ENCODE measurements at regions not wholly inside any gene's neighbourhood (a gene's known extent, or its start where the extent isn't known, plus 50 kb on each side); places are given as distances from the start of the nearest gene placed in this dataset.

GRCh38 chr12:72738811-72739210, 466.6 kb downstream of the TRHDE start:
- Histone ChIP-seq H4K8ac (replicated peaks; ENCODE audit: insufficient read length, low read depth, low read length) (no peak overlapping the region), H2BK120ac (ENCODE audit: low read depth, low read length, poor library complexity, severe bottlenecking) (no peak overlapping the region), H3K23me2 (ENCODE audit: insufficient read length, low read depth, low read length, poor library complexity, severe bottlenecking) (no peaks in the 10 kb centered on the region), H3K56ac (ENCODE audit: insufficient read length, low read depth, low read length) (no peak overlapping the region), H2BK15ac (ENCODE audit: low read depth, low read length) (no peak overlapping the region), H3K4me1 (ENCODE audit: insufficient read depth, low read length) (no peaks in the 10 kb centered on the region), H3K4ac (ENCODE audit: low read depth, low read length) (no peak overlapping the region), H3K14ac (ENCODE audit: insufficient read depth, low read length) (no peak overlapping the region), H3K18ac (ENCODE audit: insufficient read length, low read depth, low read length) (no peak overlapping the region), H3K27me3 (ENCODE audit: insufficient read depth, low read length) (no peaks in the 10 kb centered on the region), H3K9ac (ENCODE audit: extremely low read depth, insufficient read length, low read length) (no peak overlapping the region), H2AK5ac (ENCODE audit: insufficient read length, low read length) (no peak overlapping the region), H4K91ac (ENCODE audit: insufficient read length, low read depth, low read length) (no peak overlapping the region), H4K20me1 (ENCODE audit: control insufficient read depth, insufficient read depth, insufficient read length) (no peaks in the 10 kb centered on the region), H3K79me1 (ENCODE audit: insufficient read depth, low read depth, low read length, poor library complexity, severe bottlenecking) (no peaks in the 10 kb centered on the region), H2AFZ (ENCODE audit: low read length) (no peak overlapping the region), H2BK5ac (ENCODE audit: insufficient read length, low read length) (no peak overlapping the region), H3K27ac (ENCODE audit: insufficient read length, low read depth, low read length) (no peak overlapping the region), H2BK12ac (ENCODE audit: insufficient read length, low read depth, low read length) (no peak overlapping the region), H3K9me3 (ENCODE audit: control insufficient read depth, low read depth, low read length) (no peaks in the 10 kb centered on the region), H3K79me2 (ENCODE audit: insufficient read depth, low read length) (no peaks in the 10 kb centered on the region), H4K5ac (ENCODE audit: insufficient read length, low read depth, low read length) (no peak overlapping the region), H3K4me2 (ENCODE audit: insufficient read depth, insufficient read length, low read length) (no peak overlapping the region), H3T11ph (ENCODE audit: low read length) (no peak overlapping the region), H2BK20ac (ENCODE audit: low read depth, low read length, poor library complexity, severe bottlenecking) (no peak overlapping the region), H3K23ac (ENCODE audit: insufficient read length, low read depth, low read length) (no peak overlapping the region)
- TF ChIP-seq CTCF (conservative IDR thresholded peaks at IDR 0.05) = no peak
- H3K36me3 Mint-ChIP-seq (ENCODE audit: insufficient read depth in 1 of 3, low read depth in 3 of 3) = peaks cover 6 to 11% (median 7%) of the 10 kb centered on the region in 3 experiments; a peak in 6 of 7 replicates
- no peak for DNase-seq
- no peaks in the 10 kb centered on the region for H3K27me3 Mint-ChIP-seq (ENCODE audit: low read depth)
- H3K9me3 Mint-ChIP-seq = peaks cover 12 to 19% of the 10 kb centered on the region in 2 experiments; a peak in 4 of 5 replicates
- WGBS (ENCODE audit: extremely low coverage, insufficient read length, low lambda C conversion rate) = no CpG with 5 or more reads among the region's 2 CpGs
- H3K27ac Mint-ChIP-seq = no peak overlapping the region
- no peak overlapping the region for H3K4me3 Mint-ChIP-seq
- peaks cover 0 to 2% of the 10 kb centered on the region in 2 experiments; a peak in 1 of 4 replicates for H3K4me1 Mint-ChIP-seq

Data from H9 (cell line).